Dermis microvascular lymphatic vessel endothelial cell (primary cell): ENCODE measurements at regions not wholly inside any gene's neighbourhood (a gene's known extent, or its start where the extent isn't known, plus 50 kb on each side); places are given as distances from the start of the nearest gene placed in this dataset.

Experiments
- DNase-seq, 2 donors: peaks; one replicate each; pipeline versions ENCODE4 v3.0.0 to v3.0.0-alpha.2; 2010; ENCODE audit warnings: low read depth in 2 of 2

GRCh38 chr6:14924126-14925024 lies 321.5 kb upstream of the JARID2 start:
- no peak for DNase-seq

DNA sequence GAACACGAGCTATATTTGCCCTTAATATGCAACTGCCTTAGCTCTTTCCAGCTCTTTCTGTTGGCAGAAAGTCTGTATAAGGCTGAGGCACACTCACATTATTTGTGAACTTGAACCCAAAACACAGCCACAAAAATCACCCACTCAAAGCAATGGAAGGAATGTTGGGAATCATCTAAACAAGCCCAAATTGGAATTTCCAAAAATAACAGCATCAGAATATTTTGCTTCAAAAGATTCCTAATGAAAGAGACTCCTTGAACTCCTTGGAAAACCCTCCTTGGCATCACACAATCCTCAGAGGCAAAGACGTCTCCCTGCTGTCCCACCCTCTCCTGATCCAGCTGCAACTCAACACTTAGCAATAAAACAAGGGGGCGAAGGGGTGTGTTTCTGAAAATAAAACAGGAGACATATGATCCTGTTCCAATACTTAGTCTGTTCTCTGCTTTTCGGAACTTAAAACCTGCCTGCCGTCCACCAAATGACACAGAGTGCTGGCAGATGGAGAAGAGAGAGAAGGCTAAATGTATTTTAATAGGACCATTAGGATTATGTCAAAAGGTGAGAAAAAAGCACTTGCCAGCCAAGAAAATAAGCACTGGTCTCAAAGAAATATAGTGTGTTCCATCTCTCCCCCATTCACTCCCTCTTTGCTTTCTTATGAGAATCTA lies 320.7 kb upstream of the JARID2 start:
- no peak for DNase-seq

GRCh38 chr6:14925699-14926026 lies 320.2 kb upstream of the JARID2 start:
- DNase-seq = no peak

DNA sequence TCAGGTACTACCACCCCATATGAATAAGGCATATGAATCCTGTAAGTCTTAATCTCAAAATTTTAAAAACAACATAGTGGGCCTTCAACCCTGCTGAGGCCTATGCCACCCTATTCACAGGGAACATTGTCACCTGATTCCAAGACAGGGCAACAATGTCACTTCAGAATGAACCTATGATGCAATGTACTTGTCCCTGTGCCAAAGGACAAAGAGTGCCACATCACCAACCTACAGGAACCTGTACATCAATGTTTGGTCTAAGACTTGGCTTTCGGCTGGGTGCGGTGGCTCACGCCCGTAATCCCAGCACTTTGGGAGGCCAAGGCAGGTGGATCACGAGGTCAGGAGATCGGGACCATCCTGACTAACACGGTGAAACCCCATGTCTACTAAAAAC lies 318.5 kb upstream of the JARID2 start:
- no peak for DNase-seq

DNA sequence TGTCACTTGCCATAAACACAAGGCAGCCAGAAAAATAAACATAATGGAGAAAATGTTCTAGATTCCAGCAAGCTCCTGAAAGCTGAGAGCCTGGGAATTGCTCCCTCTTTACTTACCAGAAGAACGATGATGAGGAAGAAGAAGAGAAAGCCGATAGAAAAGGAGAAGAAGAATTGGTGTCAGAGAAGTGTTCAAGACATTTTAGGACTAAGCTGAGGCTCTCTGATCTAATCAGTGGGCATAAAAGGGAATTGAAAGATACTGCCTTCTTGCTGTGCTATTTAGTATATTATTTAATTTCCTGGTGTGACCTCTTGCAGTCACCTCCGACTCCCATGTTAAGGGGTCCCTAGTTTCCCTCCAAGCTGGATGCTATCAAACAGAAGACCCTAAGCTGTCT lies 316.6 kb upstream of the JARID2 start:
- DNase-seq = no peak

GRCh38 chr6:14930366-14930989 lies 315.4 kb upstream of the JARID2 start:
- no peak for DNase-seq

GRCh38 chr6:14932485-14933182 lies 313.2 kb upstream of the JARID2 start:
- no peak for DNase-seq

DNA sequence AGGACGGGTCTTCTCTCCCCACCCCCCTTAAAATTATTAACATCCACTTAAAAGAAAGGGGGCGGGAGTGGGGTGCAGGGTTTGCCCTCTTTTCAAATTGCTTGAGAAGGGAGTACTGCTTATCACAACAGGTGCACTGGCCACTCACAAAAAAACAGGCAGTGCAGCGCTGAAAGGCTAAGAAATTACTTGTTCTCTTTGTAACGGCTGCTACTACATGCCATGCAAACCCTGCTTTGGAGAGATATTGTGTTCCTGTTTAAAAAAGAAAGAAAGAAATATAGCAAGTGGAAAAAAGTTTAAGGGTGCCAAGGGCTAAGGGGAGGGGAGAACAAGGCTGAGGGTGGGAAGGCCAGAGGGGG lies 312.7 kb upstream of the JARID2 start:
- DNase-seq = no peak

GRCh38 chr6:14934013-14934412 lies 311.9 kb upstream of the JARID2 start:
- DNase-seq = no peak

GRCh38 chr6:14934844-14935243 lies 311.0 kb upstream of the JARID2 start:
- no peak for DNase-seq

DNA sequence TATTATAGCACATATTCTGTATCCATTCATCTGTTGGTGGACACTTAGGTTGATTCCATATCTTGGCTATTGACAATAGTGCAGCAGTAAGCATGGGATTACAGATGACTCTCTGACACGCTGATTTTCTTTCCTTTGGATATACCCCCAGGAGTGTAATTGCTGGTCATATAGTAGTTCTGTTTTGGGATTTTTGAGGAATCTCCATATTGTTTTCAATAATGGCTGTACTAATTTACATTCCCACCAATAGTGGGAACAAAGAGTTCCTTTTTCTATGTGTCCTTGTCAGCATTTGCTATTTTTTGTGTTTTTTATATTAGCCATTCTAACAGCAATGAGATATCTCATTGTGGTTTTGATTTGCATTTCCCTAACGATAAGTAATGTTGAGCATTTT lies 309.0 kb upstream of the JARID2 start:
- no peak for DNase-seq

DNA sequence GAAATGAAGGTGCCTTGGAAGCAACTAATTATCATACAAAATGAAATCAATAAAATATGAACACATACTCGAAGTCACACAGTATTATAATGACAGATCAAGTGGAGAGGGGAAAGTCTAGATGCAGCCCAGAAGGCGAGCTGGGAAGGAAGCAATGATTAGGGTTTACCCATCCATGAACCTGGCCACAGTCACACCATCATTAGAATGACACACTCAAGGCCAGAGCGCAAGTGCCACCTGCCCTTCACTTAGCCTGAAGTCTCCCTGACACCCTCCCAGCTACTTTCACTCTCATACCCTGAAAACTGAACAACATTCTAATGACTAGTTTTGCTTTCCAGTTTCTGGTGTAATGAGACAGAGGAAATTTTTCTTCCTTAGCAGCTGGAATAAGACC lies 302.8 kb upstream of the JARID2 start:
- DNase-seq = no peak

DNA sequence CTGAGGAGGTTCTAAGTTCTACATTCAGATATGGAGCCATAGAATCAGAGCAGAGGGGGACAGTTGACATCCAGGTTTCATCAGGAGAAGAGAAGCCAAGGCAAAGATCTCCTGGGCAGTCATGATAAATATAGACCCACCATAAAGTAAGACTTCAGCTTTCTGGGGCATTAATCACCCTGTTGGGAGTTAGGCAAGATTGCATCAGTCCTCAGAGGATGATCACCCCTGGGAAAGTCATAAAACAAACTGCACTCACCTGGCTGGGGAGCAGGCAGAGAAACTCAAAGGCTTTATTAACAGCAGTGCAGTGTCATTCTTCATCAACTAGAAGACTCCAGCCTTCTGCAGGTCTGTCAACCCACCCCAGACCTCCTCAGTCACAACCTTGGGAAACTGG lies 301.3 kb upstream of the JARID2 start:
- no peak for DNase-seq

DNA sequence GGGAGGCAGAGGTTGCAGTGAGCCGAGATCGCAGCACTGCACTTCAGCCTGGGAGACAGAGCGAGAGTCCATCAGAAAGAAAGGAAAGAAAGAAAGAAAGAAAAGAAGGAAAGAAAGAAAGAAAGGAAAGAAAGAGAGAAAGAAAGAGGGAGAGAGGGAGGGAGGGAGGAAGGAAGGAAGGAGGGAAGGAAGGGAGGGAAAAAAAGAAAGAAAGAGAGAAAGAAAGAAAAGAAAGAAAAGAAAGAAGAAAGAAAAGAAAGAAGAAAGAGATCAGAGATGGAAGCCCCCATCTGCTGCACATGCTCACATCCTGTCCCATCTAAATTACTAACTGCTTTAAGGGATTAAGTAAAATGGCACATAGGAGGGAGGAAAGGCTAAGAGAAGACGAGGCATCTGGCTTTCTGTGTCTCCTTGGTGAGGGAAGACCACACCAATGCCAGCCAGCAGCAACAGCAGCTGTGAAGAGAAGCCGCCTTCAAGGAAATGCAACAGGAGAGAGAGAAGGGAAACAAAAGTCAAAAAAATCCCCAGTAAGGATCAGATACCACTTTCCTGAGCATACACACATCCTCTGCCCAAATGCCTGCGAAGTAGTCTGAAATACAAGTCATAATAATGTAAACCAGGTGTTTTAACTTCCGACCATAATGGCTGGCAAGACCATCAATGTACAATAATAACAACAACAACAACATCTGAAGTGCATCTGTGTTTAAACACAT lies 300.2 kb upstream of the JARID2 start:
- DNase-seq = no peak

GRCh38 chr6:14946753-14947152 lies 299.1 kb upstream of the JARID2 start:
- DNase-seq = no peak

DNA sequence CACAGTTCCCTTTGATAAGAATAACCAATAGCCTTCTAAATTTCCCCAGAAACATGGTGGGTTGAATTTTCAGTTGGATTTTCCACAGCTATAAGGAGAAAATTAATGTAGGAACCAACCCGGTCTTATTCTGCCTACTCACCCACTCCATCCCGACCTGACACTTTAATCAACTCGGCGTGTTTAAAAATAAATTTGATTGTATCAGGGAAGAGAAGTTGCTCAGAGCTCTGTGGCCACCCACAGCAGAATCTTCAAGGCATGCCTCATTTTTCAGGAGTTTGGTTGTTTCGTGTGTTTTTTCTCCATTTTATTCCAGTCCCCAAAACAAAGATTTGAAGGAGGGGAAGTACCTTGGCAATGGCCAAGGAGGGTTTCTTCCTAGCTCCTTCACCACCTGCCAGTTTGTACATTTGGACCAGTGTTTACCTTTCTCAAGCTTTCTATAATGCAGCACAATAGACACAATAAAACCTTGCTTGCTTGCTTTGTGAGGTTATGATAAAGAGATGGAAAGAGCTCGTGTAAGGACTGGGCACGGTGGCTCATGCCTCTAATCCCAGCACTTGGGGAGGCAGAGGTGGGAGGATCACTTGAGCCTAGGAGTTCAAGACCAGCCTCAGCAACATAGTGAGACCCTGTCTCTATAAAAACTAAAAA lies 297.2 kb upstream of the JARID2 start:
- no peak for DNase-seq

DNA sequence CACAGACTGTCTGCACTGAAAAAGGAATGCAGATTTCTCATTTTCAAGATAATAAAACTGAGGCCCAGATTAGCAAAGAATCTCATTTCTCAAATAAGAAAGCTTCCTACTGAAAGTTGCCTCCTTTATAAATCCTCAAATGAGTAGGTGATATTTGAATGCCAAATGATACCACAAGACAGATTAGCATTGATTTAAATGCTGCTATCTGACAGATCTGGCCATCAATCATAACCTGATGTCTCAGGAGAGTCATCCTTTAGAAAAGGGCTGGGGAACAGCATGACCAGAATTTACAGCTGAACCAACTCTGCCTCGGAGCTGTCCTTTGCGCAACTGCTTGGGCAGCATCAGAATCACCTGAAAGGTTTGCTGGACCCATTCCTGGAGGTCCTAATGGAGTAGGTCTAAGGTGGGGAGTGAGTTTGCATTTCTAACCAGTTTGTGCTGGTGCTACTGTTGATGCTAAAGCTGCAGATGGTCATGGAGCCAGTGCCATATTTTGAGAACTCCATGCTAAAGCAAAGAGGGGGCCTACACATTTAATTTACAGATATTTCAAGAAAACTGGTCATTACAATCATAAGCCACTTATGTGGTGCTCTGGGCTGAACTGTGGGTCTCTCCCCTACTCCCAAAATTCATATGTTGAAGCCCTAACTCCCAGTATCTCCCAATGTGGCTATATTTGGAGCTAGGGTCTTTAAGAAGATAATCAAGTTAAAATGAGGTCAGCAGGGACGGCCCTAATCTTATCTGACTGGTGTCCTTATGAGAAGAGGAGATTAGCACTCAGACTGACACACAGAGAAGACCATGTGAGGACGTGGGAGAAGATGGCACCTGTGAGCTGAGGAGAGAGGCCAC lies 295.5 kb upstream of the JARID2 start:
- no peak for DNase-seq

- DNase-seq = no peak
Measured at GRCh38 chr6:14950970-14951276, 294.9 kb upstream of the JARID2 start.

GRCh38 chr6:14951704-14952103 lies 294.2 kb upstream of the JARID2 start:
- DNase-seq = no peak

DNA sequence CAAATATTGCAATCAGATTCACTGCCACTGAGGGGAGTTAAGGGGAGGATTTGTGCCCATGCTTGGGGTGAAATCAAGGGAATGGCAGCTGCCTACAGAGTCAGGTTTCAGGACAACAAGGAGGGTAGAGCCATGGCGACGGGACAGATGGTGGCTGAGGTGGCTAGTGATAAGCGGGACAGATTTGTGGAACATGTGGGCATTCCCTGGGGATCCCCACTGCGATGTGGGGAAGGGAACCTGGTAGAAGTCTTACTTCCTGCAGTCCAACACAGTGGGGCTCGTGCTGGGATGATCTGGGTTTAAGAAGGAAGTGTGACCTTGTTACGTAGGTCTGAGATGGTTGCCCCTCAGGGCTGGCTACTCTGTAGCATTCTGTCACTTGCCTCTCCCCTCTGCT lies 292.0 kb upstream of the JARID2 start:
- no peak for DNase-seq
